Cardiac muscle cell (in vitro differentiated cells and primary cell): ENCODE measurements at regions not wholly inside any gene's neighbourhood (a gene's known extent, or its start where the extent isn't known, plus 50 kb on each side); places are given as distances from the start of the nearest gene placed in this dataset.

Experiments used
- DNase-seq, 2 donors: peaks; one replicate each; pipeline versions ENCODE4 v3.0.0 to v3.0.0-alpha.2; 2010 to 2017; ENCODE audit warnings: low read depth in 1 of 2, low spot score in 1 of 2
- H3K27ac ChIP-seq: fragments of 200-600 bp; sonication (generic); 2 replicates; pipeline ENCODE4 v1.5.1; 2016
- H3K27me3 ChIP-seq: fragments of 200-600 bp; sonication (generic); 2 replicates; pipeline ENCODE4 v1.6.0; 2016; ENCODE audit warnings: control low read depth
- H3K36me3 ChIP-seq: fragments of 200-600 bp; sonication (generic); 2 replicates; pipeline ENCODE4 v1.5.1; 2016; ENCODE audit warnings: control low read depth
- H3K4me1 ChIP-seq: fragments of 200-600 bp; sonication (generic); 2 replicates; pipeline ENCODE4 v1.8.1; 2017; ENCODE audit warnings: low read depth, mild to moderate bottlenecking, mixed run types
- H3K4me3 ChIP-seq: fragments of 200-600 bp; sonication (generic); 2 replicates; pipeline ENCODE4 v1.5.1; 2016; ENCODE audit warnings: mild to moderate bottlenecking
- H3K9me3 ChIP-seq: fragments of 200-600 bp; sonication (generic); 2 replicates; pipeline ENCODE4 v1.5.1; 2017; ENCODE audit warnings: low read depth, mild to moderate bottlenecking, control low read depth
- TF ChIP-seq, protein P1 (sequence below): IDR thresholded peaks from 2 replicates; pipeline ENCODE4 v1.5.1; 2012; ENCODE audit warnings: low read depth, mild to moderate bottlenecking, low read length

DNA sequence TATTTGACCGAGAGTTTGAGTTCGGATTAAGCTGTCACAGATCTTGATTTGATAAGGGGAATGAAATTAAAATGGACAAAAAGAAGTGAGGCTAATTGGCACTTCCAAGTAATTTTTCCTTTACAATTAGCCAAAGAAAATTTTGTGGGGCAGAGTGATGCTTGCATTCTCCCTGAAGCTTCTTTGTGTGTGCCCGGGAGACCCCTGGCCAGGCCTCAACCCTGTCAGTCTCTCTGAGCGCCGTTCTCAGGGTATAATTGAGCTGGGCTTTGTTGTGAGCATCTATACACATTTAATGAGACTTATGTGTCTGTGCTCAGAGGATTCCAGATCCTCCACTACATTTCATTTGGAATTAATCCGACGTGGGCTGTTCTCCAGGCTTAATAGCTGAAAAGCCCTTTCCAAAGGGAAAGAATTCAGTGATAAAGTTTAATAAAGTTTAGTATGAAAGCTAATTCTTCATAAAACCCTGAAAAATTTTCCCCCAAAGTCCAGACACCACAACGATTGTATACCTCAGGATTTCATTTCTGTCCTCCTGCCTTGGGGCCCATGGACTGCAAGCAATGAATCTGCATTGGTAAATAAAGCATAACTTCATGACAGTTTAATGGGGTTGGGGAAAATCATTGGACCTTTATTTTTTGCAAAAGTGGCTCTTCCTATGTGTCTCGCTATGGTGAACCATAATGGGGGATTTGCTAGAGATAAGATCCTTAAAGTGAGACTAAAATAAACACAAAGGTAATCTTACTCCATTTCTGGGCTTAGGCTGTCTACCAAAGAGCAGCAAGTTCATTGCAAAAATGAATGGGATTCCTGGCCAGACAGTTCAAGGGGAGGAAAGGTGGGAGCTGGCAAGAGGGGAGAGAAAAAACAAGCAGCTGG lies 292.6 kb downstream of the C12orf75 start:
- no peaks in the 10 kb centered on the region for H3K4me1 ChIP-seq
- no peaks in the 10 kb centered on the region for H3K36me3 ChIP-seq
- H3K27me3 ChIP-seq, result no peaks in the 10 kb centered on the region
- H3K9me3 ChIP-seq, result no peaks in the 10 kb centered on the region
- no peak overlapping the region for H3K4me3 ChIP-seq
- H3K27ac ChIP-seq, result no peak overlapping the region
- TF ChIP-seq, protein P1, sequence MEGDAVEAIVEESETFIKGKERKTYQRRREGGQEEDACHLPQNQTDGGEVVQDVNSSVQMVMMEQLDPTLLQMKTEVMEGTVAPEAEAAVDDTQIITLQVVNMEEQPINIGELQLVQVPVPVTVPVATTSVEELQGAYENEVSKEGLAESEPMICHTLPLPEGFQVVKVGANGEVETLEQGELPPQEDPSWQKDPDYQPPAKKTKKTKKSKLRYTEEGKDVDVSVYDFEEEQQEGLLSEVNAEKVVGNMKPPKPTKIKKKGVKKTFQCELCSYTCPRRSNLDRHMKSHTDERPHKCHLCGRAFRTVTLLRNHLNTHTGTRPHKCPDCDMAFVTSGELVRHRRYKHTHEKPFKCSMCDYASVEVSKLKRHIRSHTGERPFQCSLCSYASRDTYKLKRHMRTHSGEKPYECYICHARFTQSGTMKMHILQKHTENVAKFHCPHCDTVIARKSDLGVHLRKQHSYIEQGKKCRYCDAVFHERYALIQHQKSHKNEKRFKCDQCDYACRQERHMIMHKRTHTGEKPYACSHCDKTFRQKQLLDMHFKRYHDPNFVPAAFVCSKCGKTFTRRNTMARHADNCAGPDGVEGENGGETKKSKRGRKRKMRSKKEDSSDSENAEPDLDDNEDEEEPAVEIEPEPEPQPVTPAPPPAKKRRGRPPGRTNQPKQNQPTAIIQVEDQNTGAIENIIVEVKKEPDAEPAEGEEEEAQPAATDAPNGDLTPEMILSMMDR, result no peak
- DNase-seq, result no peak

DNA sequence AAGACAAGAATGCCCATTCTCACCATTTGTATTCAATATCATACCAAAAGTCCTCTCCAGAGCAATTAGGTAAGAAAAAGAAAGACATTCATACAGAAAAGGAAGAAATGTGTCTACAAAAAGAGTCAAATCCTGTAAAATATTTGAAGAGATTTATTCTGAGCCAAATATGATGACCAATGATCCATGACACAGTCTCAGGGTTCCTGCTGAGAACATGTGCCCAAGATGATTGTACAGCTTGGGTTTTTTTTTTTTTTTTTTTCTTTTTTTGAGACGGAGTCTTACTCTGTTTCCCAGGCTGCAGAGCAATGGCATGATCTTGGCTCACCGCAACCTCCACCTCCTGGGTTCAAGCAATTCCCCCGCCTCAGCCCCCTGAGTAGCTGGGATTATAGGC lies 296.2 kb downstream of the C12orf75 start:
- TF ChIP-seq, protein P1, result no peak
- H3K36me3 ChIP-seq, result no peaks in the 10 kb centered on the region
- no peaks in the 10 kb centered on the region for H3K9me3 ChIP-seq
- H3K27ac ChIP-seq, result no peak overlapping the region
- H3K27me3 ChIP-seq, result no peaks in the 10 kb centered on the region
- no peak for DNase-seq
- no peaks in the 10 kb centered on the region for H3K4me1 ChIP-seq
- H3K4me3 ChIP-seq, result no peak overlapping the region

DNA sequence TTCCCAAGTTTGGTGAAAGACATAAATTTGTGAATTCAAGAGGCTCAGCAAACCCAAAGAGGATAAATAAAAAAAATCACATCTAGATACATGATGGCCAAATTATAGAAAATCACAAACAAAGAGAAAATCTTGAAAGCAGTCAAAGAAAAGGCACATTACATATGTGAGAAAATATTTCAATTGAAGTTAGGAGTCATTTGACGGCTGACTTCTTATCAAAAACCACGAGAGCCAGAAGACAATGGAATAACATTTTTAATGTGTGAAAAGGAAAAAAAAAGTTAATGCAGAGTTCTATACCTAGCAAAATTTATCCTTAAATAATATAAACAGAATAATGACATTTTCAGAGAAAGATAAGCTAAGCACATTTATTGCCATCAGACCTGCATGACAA lies 307.0 kb downstream of the C12orf75 start:
- no peaks in the 10 kb centered on the region for H3K36me3 ChIP-seq
- no peaks in the 10 kb centered on the region for H3K4me1 ChIP-seq
- no peak overlapping the region for H3K4me3 ChIP-seq
- H3K9me3 ChIP-seq, result no peaks in the 10 kb centered on the region
- TF ChIP-seq, protein P1, result no peak
- no peak for DNase-seq
- H3K27ac ChIP-seq, result no peak overlapping the region
- H3K27me3 ChIP-seq, result no peaks in the 10 kb centered on the region

DNA sequence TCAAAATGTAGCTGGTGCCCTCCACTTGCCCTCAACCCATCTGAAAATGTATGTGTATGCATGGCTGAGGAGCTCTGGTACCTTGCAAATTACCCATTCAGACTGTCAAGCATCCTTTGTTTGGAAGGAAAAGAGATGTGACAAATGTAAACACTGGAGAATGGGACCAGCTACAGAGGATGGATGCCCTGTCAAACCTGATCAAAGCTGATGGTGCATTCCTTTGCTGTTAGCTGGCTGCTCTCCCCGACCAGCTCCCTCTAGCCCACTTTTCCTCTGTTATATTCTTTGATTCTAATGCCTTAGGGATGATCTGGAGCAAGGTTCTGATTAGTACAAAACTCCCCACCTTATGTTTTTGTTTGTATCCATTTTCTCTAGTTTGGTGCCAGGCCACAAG lies 310.3 kb downstream of the C12orf75 start:
- H3K4me3 ChIP-seq, result no peak overlapping the region
- H3K27me3 ChIP-seq, result no peaks in the 10 kb centered on the region
- no peak for DNase-seq
- no peak overlapping the region for H3K27ac ChIP-seq
- no peaks in the 10 kb centered on the region for H3K9me3 ChIP-seq
- TF ChIP-seq, protein P1, result no peak
- no peaks in the 10 kb centered on the region for H3K4me1 ChIP-seq
- H3K36me3 ChIP-seq, result no peaks in the 10 kb centered on the region

DNA sequence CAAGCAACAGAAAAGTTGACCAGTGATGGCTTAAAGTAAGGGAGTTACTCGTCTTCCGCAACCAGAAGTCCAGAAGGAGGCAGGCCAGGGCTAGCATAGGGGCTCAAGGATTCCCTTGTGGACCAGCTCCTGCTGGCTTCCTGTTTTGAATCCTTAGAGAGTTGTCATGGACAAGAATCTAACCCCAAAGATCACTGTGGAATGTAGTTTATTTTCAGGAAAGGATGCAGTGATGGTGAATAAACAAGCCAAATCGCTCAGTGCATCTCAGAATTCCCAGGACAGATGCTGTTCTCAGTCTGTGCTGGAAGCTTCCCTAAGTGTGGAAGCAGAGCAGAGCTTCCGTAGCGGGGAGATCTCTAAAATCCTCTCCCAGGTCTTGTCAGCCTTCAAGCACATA lies 311.3 kb downstream of the C12orf75 start:
- no peak overlapping the region for H3K27ac ChIP-seq
- no peaks in the 10 kb centered on the region for H3K36me3 ChIP-seq
- no peaks in the 10 kb centered on the region for H3K9me3 ChIP-seq
- no peaks in the 10 kb centered on the region for H3K27me3 ChIP-seq
- TF ChIP-seq, protein P1, result no peak
- DNase-seq, result no peak
- H3K4me1 ChIP-seq, result no peaks in the 10 kb centered on the region
- no peak overlapping the region for H3K4me3 ChIP-seq
